Gastrocnemius medialis (tissue), 4 donors: ENCODE measurements at regions not wholly inside any gene's neighbourhood (a gene's known extent, or its start where the extent isn't known, plus 50 kb on each side); places are given as distances from the start of the nearest gene placed in this dataset.

Experiments used
- CTCF ChIP-seq, 5 experiments: fragments of 450-650 bp in 3 of 5; fragments of 200-600 bp in 2 of 5; sonication (generic) in 2 of 5; IDR thresholded peaks in 4 of 5; conservative IDR thresholded peaks in 1 of 5; 1 replicate in 4 of 5; 2 replicates in 1 of 5; pipeline ENCODE4 v1.5.1; 2016 to 2019; ENCODE audit warnings: antibody characterized with exemption in 5 of 5, mild to moderate bottlenecking in 3 of 5, moderate library complexity in 3 of 5
- POLR2A ChIP-seq, 2 donors: fragments of 450-650 bp; IDR thresholded peaks; one replicate each; pipeline ENCODE4 v1.6.1; 2017; ENCODE audit warnings: antibody characterized with exemption in 2 of 2, mild to moderate bottlenecking in 2 of 2, moderate library complexity in 2 of 2

- TF ChIP-seq CTCF (IDR thresholded peaks at IDR 0.05 in 4 of 5, conservative IDR thresholded peaks at IDR 0.05 in 1 of 5) (no peak), POLR2A (IDR thresholded peaks at IDR 0.05) (no peak)
Observed at GRCh38 chr18:78892721-78893120, 86.9 kb upstream of the SALL3 start.
